Transverse colon (tissue), 4 donors: ENCODE measurements at regions not wholly inside any gene's neighbourhood (a gene's known extent, or its start where the extent isn't known, plus 50 kb on each side); places are given as distances from the start of the nearest gene placed in this dataset.

Source experiments
- DNase-seq: peaks from one replicate; pipeline ENCODE4 v3.0.0-alpha.2; 2019
- H3K27ac ChIP-seq, 4 donors: fragments of 200-600 bp; sonication (generic); 2 replicates each; pipeline ENCODE4 v1.5.1; 2016 to 2018; ENCODE audit warnings: inconsistent platforms in 4 of 4
- H3K27me3 ChIP-seq: fragments of 200-600 bp; sonication (generic); 2 replicates; pipeline ENCODE4 v1.5.1; 2017; ENCODE audit warnings: inconsistent platforms
- H3K36me3 ChIP-seq, 4 donors: fragments of 200-600 bp; sonication (generic); 2 replicates each; pipeline ENCODE4 v1.5.1; 2017 to 2019; ENCODE audit warnings: inconsistent platforms in 4 of 4
- H3K4me1 ChIP-seq, 4 donors: fragments of 200-600 bp; sonication (generic); 2 replicates each; pipeline ENCODE4 v1.5.1; 2017 to 2020; ENCODE audit warnings: inconsistent platforms in 4 of 4
- H3K4me3 ChIP-seq, 4 donors: fragments of 200-600 bp; sonication (generic); 1 replicate in 1 of 4; 2 replicates in 3 of 4; pipeline versions ENCODE4 v1.5.1 to v1.6.1; 2017 to 2019; ENCODE audit warnings: inconsistent platforms in 4 of 4
- H3K9me3 ChIP-seq, 2 donors: fragments of 200-600 bp; sonication (generic); 2 replicates each; pipeline ENCODE4 v1.5.1; 2017 to 2019; ENCODE audit warnings: inconsistent platforms in 2 of 2
- CTCF ChIP-seq, 5 experiments: fragments of 200-600 bp in 3 of 5; fragments of 450-650 bp in 2 of 5; sonication (generic) in 3 of 5; IDR thresholded peaks; 1 replicate in 2 of 5; 2 replicates in 3 of 5; pipeline ENCODE4 v1.5.1; 2016 to 2017; ENCODE audit warnings: antibody characterized with exemption in 5 of 5, inconsistent platforms in 3 of 5, mild to moderate bottlenecking in 2 of 5, moderate library complexity in 1 of 5
- EP300 ChIP-seq: sonication (generic); formaldehyde crosslinking; IDR thresholded peaks from one replicate; pipeline ENCODE4 v1.6.1; 2017; ENCODE audit warnings: antibody characterized with exemption, low read depth
- POLR2A ChIP-seq: fragments of 450-650 bp; IDR thresholded peaks from one replicate; pipeline ENCODE4 v1.6.1; 2016; ENCODE audit warnings: antibody characterized with exemption, mild to moderate bottlenecking, moderate library complexity
- POLR2AphosphoS5 ChIP-seq, 3 donors: sonication (generic); formaldehyde crosslinking; IDR thresholded peaks; one replicate each; pipeline ENCODE4 v1.6.1; 2016; ENCODE audit warnings: antibody characterized with exemption in 3 of 3
- WGBS, 2 donors: methylation state at CpG; one replicate each; pipeline ENCODE4 v1.1.5; 2018; ENCODE audit warnings: low coverage in 1 of 2; 5-methylcytosine and 5-hydroxymethylcytosine counted together
- in situ Hi-C, 4 donors: fragments of 200-750 bp; cut with MboI; loops; one replicate each; pipeline versions ENCODE4 v1.15.0 to v1.15.1; 2017; ENCODE audit warnings: low sequenced_read_pairs in 3 of 4, low pct_ligation_motif_present in 1 of 4, low pct_unique_long_range_greater_than_20kb in 1 of 4
- intact Hi-C: fragments of 100-400 bp; cut with DNase I; formaldehyde crosslinking; loops from one replicate; pipeline ENCODE4 v1.15.1; 2023; ENCODE audit warnings: low total_unique reads

GRCh38 chr22:49650336-49651241 lies 177.1 kb downstream of the BRD1 start:
- H3K4me1 ChIP-seq = no peaks in the 10 kb centered on the region
- in situ Hi-C loops (no loop called here), intact Hi-C loops (no loop called here)
- H3K27me3 ChIP-seq = no peaks in the 10 kb centered on the region
- H3K9me3 ChIP-seq = no peaks in the 10 kb centered on the region
- no peak for TF ChIP-seq EP300
- no peak for TF ChIP-seq POLR2AphosphoS5 (IDR thresholded peaks at IDR 0.05)
- TF ChIP-seq POLR2A = no peak
- TF ChIP-seq CTCF (IDR thresholded peaks at IDR 0.05) = no peak
- no peak overlapping the region for H3K4me3 ChIP-seq
- WGBS, 2 donors = 72 to 89% methylated on average over 5 to 32 of the region's 32 CpGs
- no peaks in the 10 kb centered on the region for H3K36me3 ChIP-seq
- H3K27ac ChIP-seq = no peak overlapping the region
- DNase-seq = no peak

GRCh38 chr22:49649166-49650068 lies 178.3 kb downstream of the BRD1 start:
- TF ChIP-seq POLR2AphosphoS5 (IDR thresholded peaks at IDR 0.05) (no peak), CTCF (IDR thresholded peaks at IDR 0.05) (no peak), EP300 (no peak), POLR2A (no peak)
- no peak overlapping the region for H3K4me3 ChIP-seq
- no peaks in the 10 kb centered on the region for H3K9me3 ChIP-seq
- DNase-seq = no peak
- H3K27me3 ChIP-seq = no peaks in the 10 kb centered on the region
- in situ Hi-C loops = no loop called here
- 65% methylated on average over 29 of the region's 29 CpGs; no CpG with 5 or more reads in 1 of the 2 donors for WGBS, 2 donors
- H3K4me1 ChIP-seq = no peaks in the 10 kb centered on the region
- no peak overlapping the region for H3K27ac ChIP-seq
- H3K36me3 ChIP-seq = no peaks in the 10 kb centered on the region
- intact Hi-C loops = no loop called here

- H3K27me3 ChIP-seq = no peaks in the 10 kb centered on the region
- intact Hi-C loops (no loop called here), in situ Hi-C loops (no loop called here)
- no peak overlapping the region for H3K27ac ChIP-seq
- no peak for DNase-seq
- TF ChIP-seq POLR2AphosphoS5 (IDR thresholded peaks at IDR 0.05) = no peak
- no peak overlapping the region for H3K4me3 ChIP-seq
- H3K36me3 ChIP-seq = no peaks in the 10 kb centered on the region
- no peaks in the 10 kb centered on the region for H3K9me3 ChIP-seq
- 77% methylated on average over 15 of the region's 16 CpGs; no CpG with 5 or more reads in 1 of the 2 donors for WGBS, 2 donors
- H3K4me1 ChIP-seq = no peaks in the 10 kb centered on the region
Measured at GRCh38 chr22:49648053-49648452, 179.6 kb downstream of the BRD1 start.

- TF ChIP-seq EP300 (no peak), POLR2AphosphoS5 (IDR thresholded peaks at IDR 0.05) (no peak), POLR2A (no peak)
- in situ Hi-C loops = no loop called here
- no peaks in the 10 kb centered on the region for H3K36me3 ChIP-seq
Measured at GRCh38 chr22:49647627-49648026, 180.0 kb downstream of the BRD1 start.

GRCh38 chr22:49646876-49647275 lies 180.8 kb downstream of the BRD1 start:
- Histone ChIP-seq H3K9me3 (no peaks in the 10 kb centered on the region), H3K36me3 (no peaks in the 10 kb centered on the region), H3K4me1 (no peaks in the 10 kb centered on the region), H3K4me3 (no peak overlapping the region), H3K27ac (no peak overlapping the region), H3K27me3 (no peaks in the 10 kb centered on the region)
- in situ Hi-C loops = no loop called here
- 62% methylated on average over 3 of the region's 3 CpGs; no CpG with 5 or more reads in 1 of the 2 donors for WGBS, 2 donors
- DNase-seq = no peak
- TF ChIP-seq POLR2AphosphoS5 (IDR thresholded peaks at IDR 0.05) = no peak
- no peak for TF ChIP-seq CTCF (IDR thresholded peaks at IDR 0.05)
- no peak for TF ChIP-seq EP300
- TF ChIP-seq POLR2A = no peak
- intact Hi-C loops = no loop called here

More at GRCh38 chr22:49647627-49648026, 180.0 kb downstream of the BRD1 start:
- intact Hi-C loops = no loop called here
- Histone ChIP-seq H3K27ac (no peak overlapping the region), H3K9me3 (no peaks in the 10 kb centered on the region), H3K4me1 (no peaks in the 10 kb centered on the region), H3K4me3 (no peak overlapping the region), H3K27me3 (no peaks in the 10 kb centered on the region)
- 60% methylated on average over 3 of the region's 3 CpGs; no CpG with 5 or more reads in 1 of the 2 donors for WGBS, 2 donors
- no peak for DNase-seq
